Epithelial cell of esophagus (primary cell): ENCODE measurements at regions not wholly inside any gene's neighbourhood (a gene's known extent, or its start where the extent isn't known, plus 50 kb on each side); places are given as distances from the start of the nearest gene placed in this dataset.
"Not testable (repeated sequence)": the region's sequence is repeated elsewhere in the genome, so short reads cannot be mapped to it uniquely, and the experiment has no call there.

ENCODE experiments used
- DNase-seq: peaks from one replicate; pipeline ENCODE4 v3.0.0; 2010; ENCODE audit warnings: low read depth
- H3K4me3 ChIP-seq: 2 replicates; pipeline ENCODE4 v1.5.1; 2011; ENCODE audit warnings: mild to moderate bottlenecking, low read length, control low read depth
- TF ChIP-seq, protein P1 (sequence below): IDR thresholded peaks from 2 replicates; pipeline ENCODE4 v1.5.1; 2011; ENCODE audit warnings: low read depth, mild to moderate bottlenecking, low read length, control low read depth, inconsistent platforms; ENCODE audit not compliant: insufficient read depth; ENCODE audit errors: missing control alignments

DNA sequence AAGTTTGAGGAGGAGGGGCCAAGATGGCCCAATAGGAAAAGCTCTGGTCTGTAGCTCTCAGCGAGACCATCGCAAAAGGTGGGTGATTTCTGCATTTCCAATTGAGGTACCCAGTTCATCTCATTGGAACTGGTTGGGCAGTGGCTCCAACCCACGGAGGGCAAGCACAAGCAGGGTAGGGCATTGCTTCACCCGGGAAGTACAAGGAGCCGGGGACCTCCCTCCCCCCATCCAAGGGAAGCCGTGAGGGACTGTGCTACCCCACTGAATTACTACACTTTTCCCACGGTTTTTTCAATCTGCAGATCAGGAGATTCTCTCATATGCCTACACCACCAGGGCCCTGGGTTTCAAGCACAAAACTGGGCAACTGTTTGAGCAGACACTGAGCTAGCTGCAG is 58.0 kb upstream of the EFCAB3 start:
- H3K4me3 ChIP-seq: no peak overlapping the region
- TF ChIP-seq, protein P1, sequence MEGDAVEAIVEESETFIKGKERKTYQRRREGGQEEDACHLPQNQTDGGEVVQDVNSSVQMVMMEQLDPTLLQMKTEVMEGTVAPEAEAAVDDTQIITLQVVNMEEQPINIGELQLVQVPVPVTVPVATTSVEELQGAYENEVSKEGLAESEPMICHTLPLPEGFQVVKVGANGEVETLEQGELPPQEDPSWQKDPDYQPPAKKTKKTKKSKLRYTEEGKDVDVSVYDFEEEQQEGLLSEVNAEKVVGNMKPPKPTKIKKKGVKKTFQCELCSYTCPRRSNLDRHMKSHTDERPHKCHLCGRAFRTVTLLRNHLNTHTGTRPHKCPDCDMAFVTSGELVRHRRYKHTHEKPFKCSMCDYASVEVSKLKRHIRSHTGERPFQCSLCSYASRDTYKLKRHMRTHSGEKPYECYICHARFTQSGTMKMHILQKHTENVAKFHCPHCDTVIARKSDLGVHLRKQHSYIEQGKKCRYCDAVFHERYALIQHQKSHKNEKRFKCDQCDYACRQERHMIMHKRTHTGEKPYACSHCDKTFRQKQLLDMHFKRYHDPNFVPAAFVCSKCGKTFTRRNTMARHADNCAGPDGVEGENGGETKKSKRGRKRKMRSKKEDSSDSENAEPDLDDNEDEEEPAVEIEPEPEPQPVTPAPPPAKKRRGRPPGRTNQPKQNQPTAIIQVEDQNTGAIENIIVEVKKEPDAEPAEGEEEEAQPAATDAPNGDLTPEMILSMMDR: no peak
- DNase-seq: no peak

DNA sequence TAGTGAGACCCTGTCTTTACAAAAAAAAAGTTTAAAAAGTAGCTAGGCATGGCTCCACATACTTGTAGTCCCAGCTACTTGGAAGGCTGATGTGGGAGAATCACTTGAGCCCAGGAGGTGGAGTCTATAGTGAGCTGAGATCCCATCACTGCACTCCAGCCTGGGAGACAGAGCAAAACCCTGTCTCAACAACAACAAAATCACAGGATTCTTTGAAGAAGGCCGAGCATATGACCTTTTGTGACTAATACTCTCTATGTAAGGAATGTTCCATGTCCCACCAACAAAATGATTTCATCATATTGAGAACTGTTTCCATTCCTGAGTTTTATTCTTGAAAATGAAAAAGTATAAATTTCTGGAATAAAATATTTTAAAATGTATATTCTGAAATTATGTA is 58.9 kb upstream of the EFCAB3 start:
- TF ChIP-seq, protein P1: no peak
- H3K4me3 ChIP-seq: no peak overlapping the region
- DNase-seq: peak; percentile 1

DNA sequence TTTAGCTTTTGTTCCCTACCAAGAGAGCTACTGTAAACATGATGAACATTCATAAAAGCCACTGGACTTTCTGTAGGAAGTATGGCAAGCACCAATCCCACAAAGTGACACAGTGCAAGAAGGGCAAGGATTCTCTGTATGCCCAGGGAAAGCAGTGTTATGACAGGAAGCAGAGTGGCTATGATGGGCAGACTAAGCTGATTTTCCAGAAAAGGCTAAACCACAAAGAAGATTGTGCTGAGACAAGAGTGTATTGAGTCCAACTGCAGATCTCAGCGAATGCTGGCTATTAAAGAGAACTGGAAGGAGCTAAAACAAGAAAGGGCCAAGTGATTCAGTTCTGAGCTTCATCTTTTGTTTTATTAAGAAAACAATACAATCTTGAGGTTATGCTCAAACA is 60.5 kb upstream of the EFCAB3 start:
- TF ChIP-seq, protein P1: no peak
- no peak overlapping the region for H3K4me3 ChIP-seq
- no peak for DNase-seq

DNA sequence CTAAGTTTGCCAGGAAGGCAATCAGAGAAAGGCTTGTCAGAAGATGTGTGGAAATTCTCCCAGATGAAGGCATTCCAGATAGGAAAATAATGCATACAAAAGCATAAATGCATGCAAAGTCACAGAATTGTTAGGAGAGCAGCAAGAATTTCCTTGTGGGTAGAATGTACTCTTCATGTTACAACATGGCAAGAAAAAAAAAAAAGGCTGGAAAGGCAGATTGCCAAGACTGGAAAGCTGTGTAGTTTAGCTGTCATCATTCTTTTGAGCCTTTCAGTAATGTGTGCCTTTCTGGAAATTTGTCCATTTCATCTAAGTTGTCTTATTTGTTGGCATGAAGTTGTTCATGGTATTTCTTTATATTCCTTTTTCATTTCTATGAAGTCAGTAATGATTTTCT is 71.0 kb upstream of the EFCAB3 start:
- H3K4me3 ChIP-seq: no peak overlapping the region
- TF ChIP-seq, protein P1: no peak
- peak; percentile 62 for DNase-seq

DNA sequence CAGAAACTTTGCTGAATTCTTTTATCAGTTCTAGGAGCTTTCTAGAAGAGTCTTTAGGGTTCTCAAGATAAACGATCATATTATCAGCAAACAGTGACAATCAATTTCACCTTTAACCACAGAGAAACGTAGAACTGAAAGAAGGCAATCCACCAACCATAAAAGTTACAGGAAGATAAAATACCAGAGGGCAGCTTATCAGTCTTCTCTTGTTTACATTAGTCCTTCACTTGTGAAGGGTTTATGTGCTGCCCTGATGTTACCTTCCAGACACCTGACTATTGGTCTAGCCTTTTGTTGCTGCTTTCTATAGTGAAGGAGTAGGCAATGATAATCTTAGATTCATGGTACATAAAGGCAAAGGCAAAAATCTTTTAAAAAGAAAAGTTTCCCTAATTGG is 73.2 kb upstream of the EFCAB3 start:
- DNase-seq: no peak
- H3K4me3 ChIP-seq: no peak overlapping the region
- TF ChIP-seq, protein P1: no peak

DNA sequence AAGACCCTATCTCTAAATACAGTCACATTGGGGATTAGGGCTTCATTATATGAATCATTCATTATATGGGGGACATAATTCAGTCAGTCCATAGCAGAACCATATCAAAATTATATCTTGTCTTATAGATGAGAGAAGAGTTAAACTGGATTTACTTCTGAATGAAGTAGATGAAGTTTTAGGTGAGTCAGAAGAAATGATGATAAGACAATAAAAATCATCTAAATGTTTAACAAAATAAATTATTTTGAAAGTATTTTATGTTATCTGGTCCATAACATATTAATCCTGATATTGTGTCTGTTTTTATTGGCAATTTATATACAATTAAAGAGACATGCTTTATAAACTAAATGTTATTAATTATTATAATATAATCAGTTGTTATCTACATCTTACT is 76.9 kb upstream of the EFCAB3 start:
- no peak for DNase-seq
- TF ChIP-seq, protein P1: no peak
- H3K4me3 ChIP-seq: no peak overlapping the region

DNA sequence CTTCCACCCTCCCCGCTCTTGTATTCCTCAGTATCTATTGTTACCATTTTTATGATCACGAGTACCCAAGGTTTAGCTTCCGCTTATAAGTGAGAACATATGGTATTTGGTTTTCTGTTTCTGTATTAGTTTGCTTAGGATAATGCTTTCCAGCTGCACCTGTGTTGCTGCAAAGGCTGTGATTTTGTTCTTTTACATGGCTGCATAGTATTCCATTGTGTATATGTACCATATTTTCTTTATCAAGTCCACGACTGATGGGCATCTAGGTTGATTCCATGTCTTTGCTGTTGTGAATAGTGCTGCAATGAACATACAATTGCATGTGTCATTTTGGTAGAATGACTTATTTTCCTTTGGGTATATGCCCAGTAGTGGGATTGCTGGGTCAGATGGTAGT is 79.7 kb upstream of the EFCAB3 start:
- no peak for DNase-seq
- TF ChIP-seq, protein P1: no peak
- H3K4me3 ChIP-seq: no peak overlapping the region

DNA sequence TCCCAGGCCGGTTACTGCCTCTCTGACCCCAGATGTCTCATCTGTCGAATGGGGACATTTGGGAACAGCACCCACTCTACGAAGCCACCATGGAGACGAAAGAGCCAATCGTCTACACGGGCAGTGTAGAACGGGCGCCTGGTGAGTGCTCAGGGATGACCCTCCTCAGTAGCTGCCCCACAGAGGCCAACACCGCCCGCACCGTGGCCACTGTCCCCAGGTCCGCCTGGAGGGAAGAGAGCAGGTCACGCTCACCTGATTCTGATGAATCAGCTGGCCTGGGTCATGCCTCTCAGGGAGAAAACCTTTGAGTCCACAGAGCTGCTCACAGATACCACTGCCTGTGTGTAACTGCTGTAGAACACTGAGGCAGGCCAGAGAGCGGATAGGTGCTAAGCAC is 105.1 kb upstream of the EFCAB3 start:
- not testable (repeated sequence) for H3K4me3 ChIP-seq, DNase-seq

DNA sequence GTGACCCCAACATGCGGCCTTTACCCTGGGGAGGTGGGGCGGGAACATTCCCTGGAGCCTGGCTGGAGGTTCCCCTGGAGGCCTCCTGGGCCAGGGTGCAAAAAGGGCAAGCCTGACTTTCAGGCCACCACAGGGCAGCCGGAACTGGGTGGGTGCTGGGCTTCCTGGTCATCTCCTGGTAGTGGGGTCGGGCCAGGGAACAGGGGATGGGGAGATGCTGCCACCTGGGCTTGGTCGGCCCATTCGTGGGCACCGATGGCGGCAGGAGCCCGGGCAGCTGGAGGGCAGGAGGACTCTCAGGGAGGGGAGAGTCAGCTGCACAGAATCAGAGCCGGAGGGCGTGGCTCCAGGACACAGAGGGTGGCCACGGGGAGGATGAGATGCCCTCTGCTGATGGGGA is 112.0 kb upstream of the EFCAB3 start:
- not testable (repeated sequence) for DNase-seq, H3K4me3 ChIP-seq

DNA sequence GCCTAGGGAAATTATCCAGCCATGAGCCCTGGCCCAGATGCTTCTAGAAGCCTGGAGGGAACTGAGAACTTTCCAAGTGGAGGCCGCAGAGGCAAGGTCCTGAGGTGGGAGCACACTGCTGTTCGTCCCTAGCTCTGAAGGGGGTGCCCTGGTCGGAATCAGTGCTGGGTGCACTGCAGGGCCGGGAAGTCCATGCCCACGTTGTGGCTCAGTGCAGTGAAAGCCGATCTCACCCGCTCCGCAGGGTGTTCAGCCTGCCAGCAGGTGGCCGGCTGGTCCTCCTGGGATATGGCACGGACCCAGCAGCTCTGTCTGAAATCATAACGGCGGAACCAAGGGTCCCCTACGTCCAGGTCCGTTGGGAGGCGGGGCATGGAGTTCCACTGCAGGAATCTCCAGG is 115.4 kb upstream of the EFCAB3 start:
- not testable (repeated sequence) for DNase-seq, H3K4me3 ChIP-seq

DNA sequence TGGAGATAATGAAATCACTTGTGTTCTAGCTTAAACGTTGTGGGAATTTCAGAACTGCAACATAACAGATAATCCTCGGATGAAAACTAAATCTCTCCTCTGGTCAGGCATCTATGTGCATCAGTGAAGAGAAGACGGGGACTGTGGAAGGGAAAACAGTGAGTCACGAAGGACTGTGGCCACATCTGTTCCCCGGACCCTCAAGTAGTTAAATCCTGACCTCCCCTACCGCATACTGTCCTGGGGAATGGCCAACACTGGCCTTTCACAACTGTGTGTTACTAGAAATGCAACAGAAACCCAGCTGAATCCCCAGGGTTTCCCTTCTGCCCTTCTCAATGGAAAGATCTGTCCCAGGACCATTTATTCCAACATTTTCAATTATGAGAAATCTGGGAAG is 124.6 kb upstream of the EFCAB3 start:
- not testable (repeated sequence) for H3K4me3 ChIP-seq, DNase-seq

DNA sequence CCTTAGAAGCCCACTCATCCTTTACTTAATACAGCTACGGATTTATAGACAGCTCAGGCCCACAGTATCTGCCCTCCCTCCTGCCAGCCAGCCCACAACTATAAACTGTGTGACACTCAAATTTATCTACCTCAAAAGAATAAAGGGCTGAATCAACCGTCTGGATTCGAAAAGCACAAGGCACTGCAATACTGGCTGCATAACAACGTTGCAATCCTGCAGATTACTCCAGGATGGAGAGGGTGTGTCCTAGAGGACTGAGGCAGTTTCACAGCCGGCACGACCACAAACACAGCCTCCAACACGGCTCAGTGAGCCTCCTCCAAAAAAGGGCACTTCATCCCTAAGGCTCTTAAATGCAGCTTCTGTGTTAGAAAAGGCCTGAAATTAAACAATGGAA is 138.3 kb upstream of the EFCAB3 start:
- DNase-seq, H3K4me3 ChIP-seq: not testable (repeated sequence)
